Natural killer cell (primary cell): ENCODE measurements at regions not wholly inside any gene's neighbourhood (a gene's known extent, or its start where the extent isn't known, plus 50 kb on each side); places are given as distances from the start of the nearest gene placed in this dataset.

Experiments
- ATAC-seq, 3 donors: fragments of 150-1000 bp in 2 of 3; fragments of 200-7000 bp in 1 of 3; cut with Tn5 transposase; 1 replicate in 1 of 3; 2 replicates in 2 of 3; pipeline ENCODE4 v1.10.0; 2021; ENCODE audit warnings: mild to moderate bottlenecking in 2 of 3, moderate library complexity in 2 of 3
- DNase-seq, 2 donors: peaks; one replicate each; pipeline versions ENCODE4 v3.0.0 to v3.0.0-alpha.2; 2013 to 2021; ENCODE audit warnings: mixed read lengths in 1 of 2
- H3K27ac ChIP-seq: one replicate; pipeline ENCODE4 v1.5.1; 2013; ENCODE audit warnings: mild to moderate bottlenecking, low read length
- H3K27me3 ChIP-seq: one replicate; pipeline ENCODE4 v1.6.1; 2013; ENCODE audit warnings: low read length; ENCODE audit not compliant: control insufficient read depth, insufficient read depth
- H3K36me3 ChIP-seq: one replicate; pipeline ENCODE4 v1.6.1; 2013; ENCODE audit warnings: low read length; ENCODE audit not compliant: control insufficient read depth, insufficient read depth
- H3K4me1 ChIP-seq: one replicate; pipeline ENCODE4 v1.6.1; 2013; ENCODE audit warnings: low read length; ENCODE audit not compliant: control insufficient read depth, insufficient read depth
- H3K4me3 ChIP-seq: one replicate; pipeline ENCODE4 v1.5.1; 2013; ENCODE audit warnings: low read length
- H3K9me3 ChIP-seq: one replicate; pipeline ENCODE4 v1.6.1; 2013; ENCODE audit warnings: low read length; ENCODE audit not compliant: control insufficient read depth, insufficient read depth
- H3K27ac Mint-ChIP-seq, 2 donors: one replicate each; pipeline ENCODE4 v1.8.0; 2022; ENCODE audit warnings: mild to moderate bottlenecking in 2 of 2, mixed read lengths in 2 of 2, moderate library complexity in 1 of 2
- H3K27me3 Mint-ChIP-seq, 2 donors: one replicate each; pipeline ENCODE4 v1.8.0; 2022; ENCODE audit warnings: low read depth in 2 of 2, mixed read lengths in 2 of 2
- H3K36me3 Mint-ChIP-seq: one replicate; pipeline ENCODE4 v1.8.0; 2022; ENCODE audit warnings: mixed read lengths
- H3K4me1 Mint-ChIP-seq, 2 donors: one replicate each; pipeline ENCODE4 v1.8.0; 2022; ENCODE audit warnings: mixed read lengths in 2 of 2
- H3K4me3 Mint-ChIP-seq: one replicate; pipeline ENCODE4 v1.8.0; 2022; ENCODE audit warnings: mild to moderate bottlenecking, moderate library complexity, mixed read lengths
- H3K9me3 Mint-ChIP-seq, 2 donors: one replicate each; pipeline ENCODE4 v1.8.0; 2022; ENCODE audit warnings: mixed read lengths in 2 of 2
- WGBS: methylation state at CpG from one replicate; pipeline ENCODE4 v1.1.7; 2013; ENCODE audit warnings: missing lambda C conversion rate; ENCODE audit not compliant: insufficient coverage; 5-methylcytosine and 5-hydroxymethylcytosine counted together
- intact Hi-C: fragments of 100-400 bp; cut with micrococcal nuclease; formaldehyde crosslinking; loops from one replicate; pipeline ENCODE4 v1.14.2; 2022
- TF ChIP-seq, protein P1 (sequence below): fragments of 200-600 bp; IDR thresholded peaks from one replicate; pipeline ENCODE4 v1.8.0; 2022; ENCODE audit warnings: antibody characterized with exemption

DNA sequence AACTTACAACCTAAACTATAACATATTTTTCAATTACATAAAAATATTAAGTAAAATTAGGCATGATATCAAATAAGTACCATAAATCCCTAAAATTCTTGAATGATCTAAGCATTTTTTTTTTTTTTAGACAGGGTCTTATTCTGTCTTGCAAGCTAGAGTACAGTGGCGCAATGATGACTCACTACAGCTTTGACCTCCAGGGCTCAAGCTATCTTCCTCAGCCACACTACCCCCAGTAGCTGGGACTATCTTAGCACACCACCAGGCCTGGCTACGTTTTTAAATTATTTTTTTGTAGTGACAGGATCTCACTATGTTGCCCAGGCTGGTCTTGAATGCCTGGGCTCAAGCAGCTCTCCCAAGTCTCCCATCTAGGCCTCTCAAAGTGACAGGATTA is 1042.3 kb downstream of the FSTL5 start:
- ATAC-seq (no peak), DNase-seq (no peak)
- H3K9me3 Mint-ChIP-seq: peaks cover 7 to 20% of the 10 kb centered on the region in 2 donors
- H3K4me3 Mint-ChIP-seq: no peak overlapping the region
- TF ChIP-seq, protein P1, sequence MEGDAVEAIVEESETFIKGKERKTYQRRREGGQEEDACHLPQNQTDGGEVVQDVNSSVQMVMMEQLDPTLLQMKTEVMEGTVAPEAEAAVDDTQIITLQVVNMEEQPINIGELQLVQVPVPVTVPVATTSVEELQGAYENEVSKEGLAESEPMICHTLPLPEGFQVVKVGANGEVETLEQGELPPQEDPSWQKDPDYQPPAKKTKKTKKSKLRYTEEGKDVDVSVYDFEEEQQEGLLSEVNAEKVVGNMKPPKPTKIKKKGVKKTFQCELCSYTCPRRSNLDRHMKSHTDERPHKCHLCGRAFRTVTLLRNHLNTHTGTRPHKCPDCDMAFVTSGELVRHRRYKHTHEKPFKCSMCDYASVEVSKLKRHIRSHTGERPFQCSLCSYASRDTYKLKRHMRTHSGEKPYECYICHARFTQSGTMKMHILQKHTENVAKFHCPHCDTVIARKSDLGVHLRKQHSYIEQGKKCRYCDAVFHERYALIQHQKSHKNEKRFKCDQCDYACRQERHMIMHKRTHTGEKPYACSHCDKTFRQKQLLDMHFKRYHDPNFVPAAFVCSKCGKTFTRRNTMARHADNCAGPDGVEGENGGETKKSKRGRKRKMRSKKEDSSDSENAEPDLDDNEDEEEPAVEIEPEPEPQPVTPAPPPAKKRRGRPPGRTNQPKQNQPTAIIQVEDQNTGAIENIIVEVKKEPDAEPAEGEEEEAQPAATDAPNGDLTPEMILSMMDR: no peak
- no peak overlapping the region for H3K4me3 ChIP-seq
- no peak overlapping the region for H3K27ac ChIP-seq
- peaks cover 7% of the 10 kb centered on the region for H3K36me3 Mint-ChIP-seq
- H3K4me1 ChIP-seq: no peaks in the 10 kb centered on the region
- WGBS: 57% methylated on average over 2 of the region's 2 CpGs
- no peaks in the 10 kb centered on the region for H3K4me1 Mint-ChIP-seq
- peaks cover 15% of the 10 kb centered on the region for H3K9me3 ChIP-seq
- H3K27ac Mint-ChIP-seq: no peak overlapping the region
- H3K27me3 ChIP-seq: no peaks in the 10 kb centered on the region
- no peaks in the 10 kb centered on the region for H3K36me3 ChIP-seq
- intact Hi-C loops: no loop called here
- no peaks in the 10 kb centered on the region for H3K27me3 Mint-ChIP-seq

DNA sequence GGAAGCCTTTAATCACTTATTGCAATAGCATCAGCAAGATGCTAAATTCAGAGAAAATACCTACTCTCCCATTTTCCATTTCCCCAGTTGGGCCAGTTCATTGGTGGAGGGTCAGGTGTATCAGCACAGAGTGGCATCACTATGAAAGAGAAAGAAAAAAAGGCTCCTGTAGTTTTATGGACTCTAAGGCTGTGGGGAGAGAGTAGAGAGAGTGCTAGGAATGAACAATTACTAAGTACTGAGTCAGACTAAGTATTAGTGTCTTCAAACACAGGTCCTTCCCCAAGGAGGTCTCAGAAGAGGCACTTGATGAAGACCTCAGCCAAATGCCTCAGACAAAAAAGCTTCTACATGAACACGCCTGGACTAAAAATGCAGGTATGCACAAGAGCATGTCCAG is 1061.9 kb downstream of the FSTL5 start:
- H3K36me3 ChIP-seq: no peaks in the 10 kb centered on the region
- ATAC-seq (no peak), DNase-seq (no peak)
- no peak overlapping the region for H3K4me3 ChIP-seq
- H3K27ac ChIP-seq: no peak overlapping the region
- Mint-ChIP-seq H3K27ac (no peak overlapping the region), H3K9me3 (peaks cover 12 to 33% of the 10 kb centered on the region in 2 donors), H3K4me1 (no peaks in the 10 kb centered on the region), H3K4me3 (no peak overlapping the region), H3K36me3 (no peaks in the 10 kb centered on the region), H3K27me3 (no peaks in the 10 kb centered on the region)
- WGBS: 100% methylated on average over 1 of the region's 1 CpG
- no peaks in the 10 kb centered on the region for H3K27me3 ChIP-seq
- H3K9me3 ChIP-seq: no peaks in the 10 kb centered on the region
- TF ChIP-seq, protein P1: no peak
- intact Hi-C loops: no loop called here
- no peaks in the 10 kb centered on the region for H3K4me1 ChIP-seq

DNA sequence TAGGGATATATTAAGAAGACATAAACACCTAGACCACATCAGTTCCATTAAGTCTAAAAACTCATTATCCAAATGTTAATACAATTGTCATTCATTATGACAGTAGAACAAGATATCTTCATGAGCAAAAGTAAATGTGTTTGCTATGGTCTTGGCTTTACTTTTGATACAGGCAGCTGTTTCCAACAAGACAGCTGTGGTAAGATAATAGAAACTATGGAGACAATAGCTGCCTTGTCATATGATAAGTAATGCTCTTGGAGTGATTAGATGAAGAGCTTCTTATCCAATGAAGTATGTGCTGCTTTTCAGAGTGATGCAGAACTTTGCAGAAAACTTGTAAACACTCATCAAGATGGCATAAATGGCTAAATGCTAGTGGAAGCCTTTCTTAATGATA is 1066.0 kb downstream of the FSTL5 start:
- H3K4me3 ChIP-seq: no peak overlapping the region
- Mint-ChIP-seq H3K4me1 (no peaks in the 10 kb centered on the region), H3K27ac (no peak overlapping the region), H3K9me3 (peaks cover 9 to 14% of the 10 kb centered on the region in 2 donors), H3K36me3 (no peaks in the 10 kb centered on the region), H3K27me3 (no peaks in the 10 kb centered on the region), H3K4me3 (no peak overlapping the region)
- no peaks in the 10 kb centered on the region for H3K36me3 ChIP-seq
- H3K4me1 ChIP-seq: no peaks in the 10 kb centered on the region
- DNase-seq (no peak), ATAC-seq (no peak)
- intact Hi-C loops: no loop called here
- TF ChIP-seq, protein P1: no peak
- no peak overlapping the region for H3K27ac ChIP-seq
- no peaks in the 10 kb centered on the region for H3K27me3 ChIP-seq
- no peaks in the 10 kb centered on the region for H3K9me3 ChIP-seq

DNA sequence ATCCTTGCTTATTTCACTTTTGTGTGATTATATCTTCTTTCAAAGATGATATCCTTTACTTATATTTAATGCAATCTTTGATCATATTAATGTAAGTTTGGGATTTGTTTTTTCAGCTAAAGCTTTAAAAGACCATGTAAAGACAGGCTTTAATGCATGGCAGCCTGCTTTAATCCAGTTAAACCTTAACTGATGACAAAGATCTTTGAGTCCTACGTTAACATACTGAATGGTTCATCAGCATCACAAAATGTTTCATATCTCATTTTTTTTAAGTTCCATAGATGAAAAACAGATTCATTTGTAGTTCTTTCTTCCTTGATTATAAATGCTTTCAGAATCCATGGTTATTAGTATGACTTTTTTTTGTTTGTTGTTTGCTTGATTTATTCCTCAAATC is 1102.8 kb downstream of the FSTL5 start:
- H3K36me3 ChIP-seq: no peaks in the 10 kb centered on the region
- intact Hi-C loops: no loop called here
- H3K4me1 ChIP-seq: no peaks in the 10 kb centered on the region
- Mint-ChIP-seq H3K4me1 (no peaks in the 10 kb centered on the region), H3K9me3 (peaks cover 7 to 11% of the 10 kb centered on the region in 2 donors), H3K27me3 (no peaks in the 10 kb centered on the region), H3K36me3 (no peaks in the 10 kb centered on the region), H3K27ac (no peak overlapping the region), H3K4me3 (no peak overlapping the region)
- TF ChIP-seq, protein P1: no peak
- DNase-seq (no peak), ATAC-seq (no peak)
- WGBS: 53% methylated on average over 1 of the region's 1 CpG
- H3K27me3 ChIP-seq: no peaks in the 10 kb centered on the region
- no peak overlapping the region for H3K27ac ChIP-seq
- H3K9me3 ChIP-seq: no peaks in the 10 kb centered on the region
- H3K4me3 ChIP-seq: no peak overlapping the region
